GM18502 (cell line): ENCODE measurements at regions not wholly inside any gene's neighbourhood (a gene's known extent, or its start where the extent isn't known, plus 50 kb on each side); places are given as distances from the start of the nearest gene placed in this dataset.

Source experiments
- ATAC-seq: cut with Tn5 transposase; IDR thresholded peaks from one replicate; pipeline ENCODE4 v1.9.1; 2021; ENCODE audit warnings: mild to moderate bottlenecking; ENCODE audit not compliant: unreplicated experiment, poor library complexity

DNA sequence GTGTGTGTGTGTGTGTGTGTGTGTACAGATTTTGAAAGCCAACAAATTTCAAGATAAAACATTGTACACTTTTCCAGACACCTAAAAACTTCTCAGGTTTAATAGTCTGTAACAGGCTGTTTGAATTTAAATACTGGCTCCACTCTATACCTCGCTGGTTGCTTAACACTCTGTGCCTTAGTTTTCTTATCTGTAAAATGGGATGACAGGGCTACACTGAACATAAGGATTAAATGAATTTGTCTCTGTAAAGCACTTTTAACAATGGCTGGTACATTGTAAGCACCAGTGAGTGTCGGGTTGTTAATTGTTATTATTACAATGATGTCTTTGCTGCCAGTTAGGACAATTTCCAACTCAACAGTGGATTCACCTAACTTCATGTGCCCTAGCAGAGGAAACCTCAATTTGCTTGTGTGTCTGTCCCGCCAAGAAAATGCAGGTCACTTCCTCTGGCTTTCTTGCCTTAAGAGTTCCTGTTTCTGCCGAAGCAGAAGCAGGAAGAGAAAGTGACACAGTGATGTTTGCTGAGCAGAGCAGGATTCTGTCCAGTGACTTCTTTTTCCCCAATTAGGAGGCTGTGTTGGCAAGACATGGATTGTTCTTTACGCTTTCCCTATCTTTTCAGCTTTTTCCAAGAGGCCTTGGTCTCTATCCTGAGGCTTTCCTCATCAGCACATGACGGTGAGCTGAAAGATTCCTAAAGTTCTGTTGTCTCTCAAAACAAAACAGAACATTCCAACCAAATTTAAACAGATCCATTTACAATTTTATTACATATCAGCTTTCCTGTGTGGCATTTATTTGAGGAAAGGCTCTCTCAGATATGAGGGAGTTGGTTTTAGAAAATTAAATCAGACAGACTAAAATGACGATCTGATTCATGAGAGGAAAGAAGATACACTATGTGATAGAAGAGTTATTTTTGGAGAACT is 154.1 kb upstream of the ATP2B1 start:
- ATAC-seq = peak; percentile 73

- ATAC-seq = no peak
These were observed 152.4 kb upstream of the ATP2B1 start for GRCh38 chr12:89861086-89861485.

DNA sequence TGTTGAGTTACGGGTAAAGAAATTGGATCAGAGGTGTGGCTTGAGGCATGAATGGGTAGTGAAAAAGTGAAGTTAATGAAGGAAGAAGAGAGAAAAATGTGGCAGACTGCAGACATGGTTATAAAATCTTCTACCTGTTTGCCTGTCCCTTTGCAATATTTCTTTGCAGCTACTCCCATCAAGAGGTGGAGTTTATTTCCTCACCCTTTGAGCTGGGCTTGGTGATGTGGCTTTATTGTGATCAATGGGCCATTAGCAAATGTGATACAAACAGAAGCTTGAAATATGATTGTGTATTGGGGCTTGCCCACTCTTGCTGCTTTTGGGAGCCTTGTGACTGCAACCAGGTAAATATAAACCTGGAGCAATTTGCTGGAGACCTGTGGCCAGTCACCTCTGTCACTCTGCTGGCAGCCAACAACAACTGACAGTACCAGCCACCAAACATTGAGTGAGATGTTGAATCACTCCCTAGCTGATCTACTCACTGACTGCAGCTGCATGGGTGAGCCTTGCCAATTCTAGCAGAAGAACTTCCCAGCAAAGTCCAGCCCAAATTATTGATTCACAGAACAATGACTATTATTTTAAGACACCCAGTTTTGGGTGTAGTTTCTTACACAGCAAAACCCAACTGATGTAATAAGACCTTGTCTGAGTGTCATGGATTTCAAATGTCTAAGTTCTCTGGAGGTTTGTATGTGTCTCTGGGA is 151.0 kb upstream of the ATP2B1 start:
- no peak for ATAC-seq

DNA sequence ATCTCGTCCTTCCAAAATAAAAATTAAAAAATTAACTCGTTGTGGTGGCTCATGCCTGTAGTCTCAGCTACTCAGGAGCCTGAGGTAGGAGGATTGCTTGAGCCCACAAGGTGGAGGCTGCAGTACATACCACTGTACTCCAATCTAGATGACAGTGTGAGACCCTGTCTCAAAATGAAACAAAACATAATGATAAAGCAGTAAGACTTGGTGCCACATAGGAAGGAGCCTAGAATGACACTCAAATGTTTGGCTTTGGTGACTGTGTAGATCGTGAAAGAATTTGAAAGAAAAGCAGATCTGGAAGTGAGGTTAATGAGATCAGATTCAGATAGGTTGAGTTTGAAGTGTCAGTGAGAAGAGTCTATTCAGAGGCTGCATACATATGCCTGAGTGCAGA is 150.1 kb upstream of the ATP2B1 start:
- ATAC-seq = no peak

DNA sequence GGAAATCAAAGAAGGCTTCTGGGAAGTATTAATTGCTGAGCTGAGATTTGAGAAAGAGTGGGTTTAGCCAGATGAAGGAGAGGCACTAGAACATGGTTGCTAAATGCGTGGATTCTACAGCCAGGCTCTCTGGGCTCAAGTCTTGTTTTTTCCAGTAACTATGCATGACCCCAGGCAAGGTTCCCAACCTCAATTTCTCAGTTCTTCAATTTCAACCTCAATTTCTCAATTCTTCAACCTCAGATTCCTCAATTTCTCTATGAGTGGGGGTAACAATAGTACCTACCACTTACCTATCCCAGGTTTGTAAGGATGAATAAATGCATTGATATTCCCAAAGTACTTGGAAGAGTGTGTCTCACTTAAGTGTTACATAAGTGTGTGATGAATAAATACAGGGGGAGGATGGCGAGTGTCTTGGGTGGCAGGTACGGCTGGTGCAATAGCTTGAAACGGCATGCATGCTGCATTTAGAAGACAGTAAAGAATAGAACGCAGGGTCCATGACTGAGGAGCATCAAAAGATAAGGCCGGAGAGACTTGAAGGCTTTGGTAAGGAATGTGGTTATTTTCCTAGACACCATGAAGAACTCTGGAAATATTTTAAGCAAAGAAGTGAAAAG is 149.1 kb upstream of the ATP2B1 start:
- peak; percentile 42 for ATAC-seq

- peak; percentile 89 for ATAC-seq
These were observed 147.8 kb upstream of the ATP2B1 start for GRCh38 chr12:89856431-89856830.

- no peak for ATAC-seq
These were observed 140.1 kb upstream of the ATP2B1 start for GRCh38 chr12:89848732-89849131.

GRCh38 chr12:89846473-89847055 is 137.9 kb upstream of the ATP2B1 start:
- no peak for ATAC-seq

- ATAC-seq = no peak
These were observed 137.1 kb upstream of the ATP2B1 start for GRCh38 chr12:89845767-89846166.

DNA sequence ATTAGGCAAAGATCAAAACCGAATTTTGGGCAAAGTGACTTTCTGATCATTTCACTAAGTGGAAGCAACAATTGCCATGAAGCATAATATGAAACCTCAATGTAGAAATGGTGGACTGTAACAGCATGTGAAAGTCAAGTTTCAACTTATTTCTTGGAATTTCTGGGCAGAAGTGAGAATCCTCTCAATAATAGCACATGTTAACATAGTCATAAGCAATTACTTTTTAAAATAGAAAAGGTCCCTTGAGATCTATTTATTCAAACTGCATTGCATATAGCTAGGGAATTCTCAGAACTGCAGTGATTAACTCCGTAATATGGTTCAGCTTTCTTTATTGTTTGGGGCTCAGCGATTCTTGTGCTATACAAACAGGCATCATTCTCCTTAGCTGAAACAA is 136.7 kb upstream of the ATP2B1 start:
- ATAC-seq = no peak

- no peak for ATAC-seq
These were observed 135.9 kb upstream of the ATP2B1 start for GRCh38 chr12:89844539-89844938.

- ATAC-seq = no peak
These were observed 131.7 kb upstream of the ATP2B1 start for GRCh38 chr12:89840162-89840922.

- ATAC-seq = no peak
These were observed 130.8 kb upstream of the ATP2B1 start for GRCh38 chr12:89839444-89839843.

DNA sequence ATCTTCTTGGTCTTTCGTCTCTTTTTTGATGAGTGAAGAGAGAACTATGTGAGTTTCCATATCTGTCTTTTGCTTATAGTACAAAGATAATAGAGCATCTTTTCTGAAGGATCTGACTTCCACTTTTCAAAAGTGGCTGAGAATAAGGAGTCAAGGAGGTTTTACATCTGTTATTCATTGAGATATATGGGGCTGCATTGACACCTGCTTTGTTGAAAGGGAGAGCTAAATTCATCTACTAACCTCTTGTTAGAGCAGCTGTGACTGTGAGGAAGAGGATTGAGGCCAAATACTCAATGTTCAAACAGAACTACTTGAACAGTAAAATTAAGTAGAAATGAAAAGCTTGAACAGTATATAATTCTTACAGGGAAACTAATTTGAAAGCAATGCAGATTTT is 130.2 kb upstream of the ATP2B1 start:
- ATAC-seq = no peak

DNA sequence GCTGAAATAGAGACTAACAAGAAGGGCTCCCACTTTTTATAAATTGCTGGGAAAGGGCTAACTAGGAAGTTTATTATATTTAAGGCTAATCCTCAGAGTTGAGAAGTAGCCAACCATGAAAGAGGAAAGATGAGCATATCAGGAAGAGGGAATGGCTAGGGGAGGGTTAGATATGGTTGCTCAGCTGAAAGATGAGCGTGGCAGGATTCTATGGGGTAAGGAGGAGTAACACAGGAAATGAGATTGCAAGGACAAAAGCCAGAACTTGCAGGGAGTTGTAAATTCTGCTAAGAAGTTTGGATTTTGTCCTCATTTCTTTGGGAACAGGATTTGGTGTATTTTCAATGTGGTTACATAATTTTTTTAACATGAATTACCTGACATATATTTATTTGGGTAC is 127.4 kb upstream of the ATP2B1 start:
- ATAC-seq = no peak

- no peak for ATAC-seq
These were observed 126.0 kb upstream of the ATP2B1 start for GRCh38 chr12:89834676-89835075.

- ATAC-seq = no peak
These were observed 125.0 kb upstream of the ATP2B1 start for GRCh38 chr12:89833337-89834252.

DNA sequence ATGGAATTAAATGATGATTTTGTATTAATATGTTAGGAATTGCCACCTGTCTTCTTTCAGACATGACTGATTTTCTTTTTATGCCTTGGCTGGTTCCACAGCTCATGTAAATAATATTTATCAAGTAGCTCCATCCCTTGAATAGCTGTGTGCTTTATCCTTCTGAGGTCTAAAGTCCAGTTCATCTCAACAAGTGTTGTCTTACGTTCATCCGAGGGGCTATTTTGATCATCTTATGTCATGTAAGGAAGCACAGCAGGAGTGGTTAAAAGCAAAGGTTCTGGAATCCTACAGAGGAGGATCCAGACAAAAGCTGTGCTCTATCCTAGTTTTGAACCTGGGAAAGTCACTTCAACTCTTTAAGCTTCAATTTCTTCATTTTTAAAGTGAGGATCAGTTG is 123.7 kb upstream of the ATP2B1 start:
- ATAC-seq = no peak
